HUES6 (cell line): ENCODE measurements at regions not wholly inside any gene's neighbourhood (a gene's known extent, or its start where the extent isn't known, plus 50 kb on each side); places are given as distances from the start of the nearest gene placed in this dataset.
"Not testable (repeated sequence)": the region's sequence is repeated elsewhere in the genome, so short reads cannot be mapped to it uniquely, and the experiment has no call there.

Experiments
- H3K27ac ChIP-seq: 2 replicates; pipeline ENCODE4 v1.7.0; 2013; ENCODE audit warnings: low read depth, mild to moderate bottlenecking, low read length, inconsistent platforms
- H3K27me3 ChIP-seq: 2 replicates; pipeline ENCODE4 v1.6.1; 2013; ENCODE audit warnings: low read length; ENCODE audit not compliant: control insufficient read depth, insufficient read depth
- H3K36me3 ChIP-seq: 2 replicates; pipeline ENCODE4 v1.6.1; 2013; ENCODE audit warnings: low read length; ENCODE audit not compliant: control insufficient read depth, insufficient read depth
- H3K4me1 ChIP-seq: 2 replicates; pipeline ENCODE4 v1.6.1; 2013; ENCODE audit warnings: low read length; ENCODE audit not compliant: control insufficient read depth, insufficient read depth
- H3K4me3 ChIP-seq: 2 replicates; pipeline ENCODE4 v1.5.1; 2013; ENCODE audit warnings: low read depth, low read length
- H3K9ac ChIP-seq: one replicate; pipeline ENCODE4 v1.6.1; 2013; ENCODE audit warnings: mild to moderate bottlenecking, low read length
- H3K9me3 ChIP-seq: 2 replicates; pipeline ENCODE4 v1.6.1; 2013; ENCODE audit warnings: low read depth, low read length; ENCODE audit not compliant: control insufficient read depth, insufficient read depth

DNA sequence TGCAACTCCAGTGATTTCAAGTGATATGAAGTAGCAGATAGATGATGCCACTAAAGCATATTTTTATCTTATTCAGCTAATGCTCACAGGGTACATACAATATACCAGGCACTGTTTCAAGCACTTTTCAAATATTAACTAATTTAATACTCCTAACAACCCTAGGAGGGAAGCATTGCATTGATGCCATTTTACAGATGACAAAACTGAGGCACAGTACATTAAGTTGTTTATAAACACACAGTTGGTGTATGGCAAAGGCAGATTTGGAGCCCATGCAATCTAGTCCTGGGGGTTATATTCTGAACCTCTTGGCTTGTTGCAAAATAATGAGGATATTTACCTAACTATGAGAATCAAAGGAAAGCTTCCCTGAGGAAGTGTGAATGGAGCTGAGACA lies 371.0 kb downstream of the SFMBT2 start:
- Histone ChIP-seq H3K4me3 (no peak overlapping the region), H3K9me3 (no peaks in the 10 kb centered on the region), H3K27ac (no peak overlapping the region), H3K9ac (no peak overlapping the region), H3K4me1 (no peaks in the 10 kb centered on the region), H3K36me3 (no peaks in the 10 kb centered on the region), H3K27me3 (no peaks in the 10 kb centered on the region)

DNA sequence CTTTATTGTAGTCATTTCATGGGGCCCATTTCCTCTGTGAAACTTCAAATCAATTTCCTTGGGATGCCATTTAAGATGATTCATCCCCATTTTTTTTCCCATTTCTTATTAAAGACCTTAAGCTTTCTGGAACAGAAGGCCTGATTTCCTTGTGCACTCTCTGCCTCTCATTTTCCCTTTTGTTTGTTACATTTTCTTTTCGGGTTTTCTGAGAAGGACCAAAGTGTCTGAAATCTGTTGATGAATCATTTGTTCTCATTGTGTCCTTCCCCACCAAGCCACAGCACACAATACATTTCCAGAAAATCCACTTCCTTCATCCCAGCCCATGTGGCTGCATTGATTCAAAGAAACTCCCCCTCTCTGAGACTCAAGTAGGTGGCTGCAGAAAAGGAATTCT lies 372.4 kb downstream of the SFMBT2 start:
- H3K9me3 ChIP-seq, result no peaks in the 10 kb centered on the region
- H3K36me3 ChIP-seq, result no peaks in the 10 kb centered on the region
- H3K4me3 ChIP-seq, result no peak overlapping the region
- no peak overlapping the region for H3K9ac ChIP-seq
- H3K27me3 ChIP-seq, result no peaks in the 10 kb centered on the region
- no peaks in the 10 kb centered on the region for H3K4me1 ChIP-seq
- H3K27ac ChIP-seq, result no peak overlapping the region

DNA sequence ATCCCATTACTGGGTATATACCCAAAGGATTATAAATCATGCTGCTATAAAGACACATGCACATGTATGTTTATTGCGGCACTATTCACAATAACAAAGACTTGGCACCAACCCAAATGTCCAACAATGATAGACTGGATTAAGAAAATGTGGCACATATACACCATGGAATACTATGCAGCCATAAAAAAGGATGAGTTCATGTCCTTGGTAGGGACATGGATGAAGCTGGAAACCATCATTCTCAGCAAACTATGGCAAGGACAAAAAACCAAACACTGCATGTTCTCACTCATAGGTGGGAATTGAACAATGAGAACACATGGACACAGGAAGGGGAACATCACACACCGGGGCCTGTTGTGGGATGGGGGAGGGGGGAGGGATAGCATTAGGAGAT lies 373.4 kb downstream of the SFMBT2 start:
- not testable (repeated sequence) for H3K4me3 ChIP-seq, H3K36me3 ChIP-seq, H3K27ac ChIP-seq, H3K27me3 ChIP-seq, H3K9ac ChIP-seq, H3K4me1 ChIP-seq, H3K9me3 ChIP-seq

DNA sequence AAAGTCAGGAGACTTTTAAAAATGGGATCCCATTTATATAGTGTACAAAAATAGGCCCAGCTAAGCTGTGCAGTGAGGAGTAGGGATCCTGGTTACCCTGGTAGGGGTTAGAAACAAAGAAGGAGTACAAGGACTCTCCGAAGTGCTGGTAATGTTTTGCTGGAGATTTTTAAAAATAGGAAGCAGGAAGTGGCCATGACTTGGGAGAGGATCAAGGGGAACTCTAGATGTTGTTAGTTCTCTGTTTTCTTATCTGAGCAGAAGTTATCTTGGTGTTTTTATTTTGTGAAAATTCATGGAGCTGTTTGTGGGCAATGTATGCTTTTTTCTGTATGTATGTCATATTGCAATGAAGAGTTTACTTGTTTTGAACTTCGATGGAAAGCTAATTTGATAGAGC lies 373.9 kb downstream of the SFMBT2 start:
- Histone ChIP-seq H3K9me3 (no peaks in the 10 kb centered on the region), H3K4me3 (no peak overlapping the region), H3K4me1 (no peaks in the 10 kb centered on the region), H3K27me3 (no peaks in the 10 kb centered on the region), H3K36me3 (no peaks in the 10 kb centered on the region), H3K27ac (no peak overlapping the region), H3K9ac (no peak overlapping the region)

DNA sequence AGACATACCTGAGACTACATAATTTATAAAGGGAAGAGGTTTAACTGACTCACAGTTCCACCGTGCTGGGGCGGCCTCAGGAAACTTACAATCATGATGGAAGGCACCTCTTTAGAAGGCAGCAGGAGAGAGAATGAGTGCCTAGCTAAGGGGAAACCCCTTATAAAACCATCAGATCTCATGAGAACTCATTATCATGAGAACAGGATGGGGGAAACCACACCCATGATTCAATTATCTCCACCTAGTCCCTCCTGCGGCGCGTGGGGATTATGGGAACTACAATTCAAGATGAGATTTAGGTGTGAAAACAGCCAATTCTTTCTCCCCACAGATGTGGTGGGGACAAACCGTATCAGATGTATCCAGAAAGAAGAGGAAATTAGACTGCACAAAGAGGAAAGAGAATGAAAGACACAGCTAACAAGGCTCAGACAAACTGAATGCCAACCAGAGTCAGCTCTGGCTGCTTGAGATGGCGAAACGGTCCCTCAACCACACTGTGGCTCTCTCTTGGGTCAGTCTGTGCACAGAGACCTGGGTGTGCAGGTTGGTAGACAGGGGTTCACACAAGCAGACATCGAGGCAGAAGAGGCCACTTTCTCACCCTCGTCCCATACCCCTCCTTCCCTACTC lies 375.6 kb downstream of the SFMBT2 start:
- Histone ChIP-seq H3K27me3 (no peaks in the 10 kb centered on the region), H3K4me1 (no peaks in the 10 kb centered on the region), H3K36me3 (no peaks in the 10 kb centered on the region), H3K9me3 (no peaks in the 10 kb centered on the region), H3K27ac (no peak overlapping the region), H3K9ac (no peak overlapping the region), H3K4me3 (no peak overlapping the region)

DNA sequence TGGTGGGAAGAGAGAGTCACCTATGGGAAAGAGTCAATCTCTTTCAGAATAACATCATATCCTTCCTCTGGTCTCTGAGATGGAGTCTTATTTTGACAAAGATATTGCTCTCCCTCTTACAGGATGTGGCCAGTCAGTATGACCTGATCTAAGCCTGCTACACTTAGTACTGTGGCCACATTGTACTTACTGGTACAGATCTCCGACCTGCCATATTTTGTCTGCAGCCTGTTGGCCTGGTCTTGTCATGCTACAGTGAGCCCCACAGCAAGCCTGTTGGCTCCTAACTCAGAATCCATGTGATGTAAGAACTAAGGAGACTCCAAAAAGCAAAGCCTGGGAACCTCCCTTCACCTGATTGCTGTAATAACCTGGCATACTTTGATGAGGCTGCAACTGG lies 377.8 kb downstream of the SFMBT2 start:
- H3K4me3 ChIP-seq, result no peak overlapping the region
- H3K4me1 ChIP-seq, result no peaks in the 10 kb centered on the region
- H3K27ac ChIP-seq, result no peak overlapping the region
- H3K9me3 ChIP-seq, result no peaks in the 10 kb centered on the region
- H3K9ac ChIP-seq, result no peak overlapping the region
- no peaks in the 10 kb centered on the region for H3K27me3 ChIP-seq
- no peaks in the 10 kb centered on the region for H3K36me3 ChIP-seq

DNA sequence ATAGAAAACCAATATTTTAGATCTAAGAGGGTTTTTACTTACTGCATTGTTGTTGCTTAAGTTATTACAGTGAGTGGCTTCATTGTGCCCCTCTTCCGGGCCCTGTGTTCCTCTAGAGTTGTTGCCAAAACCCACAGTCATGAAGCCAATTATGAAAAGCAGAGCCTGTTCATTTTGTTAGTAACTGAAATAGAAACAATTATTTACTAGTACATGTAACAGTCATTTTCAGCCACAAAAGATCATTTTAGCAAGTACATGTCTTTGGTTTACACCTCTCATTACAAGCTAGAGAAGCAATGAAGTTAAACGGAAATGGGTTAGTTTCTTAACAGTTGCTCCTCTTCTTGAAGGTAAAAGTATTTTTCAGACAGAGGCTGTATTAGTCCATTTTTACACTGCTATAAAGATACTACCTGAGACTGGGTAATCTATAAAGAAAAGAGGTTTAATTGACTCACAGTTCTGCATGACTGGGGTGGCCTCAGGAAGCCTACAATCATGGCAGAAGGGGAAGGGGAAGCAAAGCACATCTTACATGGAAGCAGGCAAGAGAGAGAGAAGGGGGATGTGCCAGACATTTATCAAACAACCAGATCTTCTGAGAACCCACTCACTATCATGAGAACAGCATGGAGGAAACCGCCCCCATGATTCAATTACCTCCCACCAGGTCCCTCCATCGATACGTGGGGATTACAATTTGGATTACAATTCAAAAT lies 380.5 kb downstream of the SFMBT2 start:
- Histone ChIP-seq H3K4me3 (no peak overlapping the region), H3K36me3 (no peaks in the 10 kb centered on the region), H3K27ac (no peak overlapping the region), H3K27me3 (no peaks in the 10 kb centered on the region), H3K9me3 (no peaks in the 10 kb centered on the region), H3K4me1 (no peaks in the 10 kb centered on the region), H3K9ac (no peak overlapping the region)

DNA sequence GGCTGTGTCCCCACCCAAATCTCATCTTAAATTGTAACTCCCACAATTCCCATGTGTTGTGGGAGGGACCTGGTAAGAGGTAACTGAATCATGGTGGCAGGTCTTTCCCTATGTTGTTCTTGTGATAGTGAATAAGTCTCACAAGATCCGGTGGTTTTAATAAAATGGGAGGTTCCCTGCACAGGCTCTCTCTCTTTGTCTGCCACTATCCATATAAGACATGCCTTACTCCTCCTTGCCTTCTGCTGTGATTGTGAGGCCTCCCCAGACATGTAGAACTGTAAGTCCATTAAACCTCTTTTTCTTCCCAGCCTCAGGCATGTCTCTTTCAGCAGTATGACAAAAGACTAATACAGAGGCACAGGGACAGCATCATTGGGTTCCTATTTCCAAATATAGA lies 381.2 kb downstream of the SFMBT2 start:
- Histone ChIP-seq H3K9me3 (no peaks in the 10 kb centered on the region), H3K27me3 (no peaks in the 10 kb centered on the region), H3K36me3 (no peaks in the 10 kb centered on the region), H3K4me3 (no peak overlapping the region), H3K9ac (no peak overlapping the region), H3K27ac (no peak overlapping the region), H3K4me1 (no peaks in the 10 kb centered on the region)

DNA sequence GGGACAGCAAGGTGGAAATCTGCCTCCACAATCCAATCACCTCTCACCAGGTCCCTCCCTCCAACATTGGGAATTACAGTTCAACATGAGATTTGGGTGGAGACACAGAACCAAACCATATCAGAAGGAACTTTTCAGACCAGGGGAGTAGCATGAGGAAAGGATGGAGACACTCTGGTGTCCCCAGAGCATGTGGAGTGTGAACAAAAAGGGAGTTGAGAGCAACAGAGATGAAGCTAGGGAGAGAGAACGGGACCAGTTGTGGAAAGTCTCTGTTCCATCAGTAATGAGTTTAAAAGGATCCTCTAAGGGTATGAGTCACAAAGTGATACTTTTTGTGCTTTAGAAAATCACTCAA lies 382.0 kb downstream of the SFMBT2 start:
- H3K27me3 ChIP-seq, result no peaks in the 10 kb centered on the region
- no peak overlapping the region for H3K27ac ChIP-seq
- H3K4me3 ChIP-seq, result no peak overlapping the region
- H3K9ac ChIP-seq, result no peak overlapping the region
- no peaks in the 10 kb centered on the region for H3K4me1 ChIP-seq
- H3K9me3 ChIP-seq, result no peaks in the 10 kb centered on the region
- no peaks in the 10 kb centered on the region for H3K36me3 ChIP-seq

DNA sequence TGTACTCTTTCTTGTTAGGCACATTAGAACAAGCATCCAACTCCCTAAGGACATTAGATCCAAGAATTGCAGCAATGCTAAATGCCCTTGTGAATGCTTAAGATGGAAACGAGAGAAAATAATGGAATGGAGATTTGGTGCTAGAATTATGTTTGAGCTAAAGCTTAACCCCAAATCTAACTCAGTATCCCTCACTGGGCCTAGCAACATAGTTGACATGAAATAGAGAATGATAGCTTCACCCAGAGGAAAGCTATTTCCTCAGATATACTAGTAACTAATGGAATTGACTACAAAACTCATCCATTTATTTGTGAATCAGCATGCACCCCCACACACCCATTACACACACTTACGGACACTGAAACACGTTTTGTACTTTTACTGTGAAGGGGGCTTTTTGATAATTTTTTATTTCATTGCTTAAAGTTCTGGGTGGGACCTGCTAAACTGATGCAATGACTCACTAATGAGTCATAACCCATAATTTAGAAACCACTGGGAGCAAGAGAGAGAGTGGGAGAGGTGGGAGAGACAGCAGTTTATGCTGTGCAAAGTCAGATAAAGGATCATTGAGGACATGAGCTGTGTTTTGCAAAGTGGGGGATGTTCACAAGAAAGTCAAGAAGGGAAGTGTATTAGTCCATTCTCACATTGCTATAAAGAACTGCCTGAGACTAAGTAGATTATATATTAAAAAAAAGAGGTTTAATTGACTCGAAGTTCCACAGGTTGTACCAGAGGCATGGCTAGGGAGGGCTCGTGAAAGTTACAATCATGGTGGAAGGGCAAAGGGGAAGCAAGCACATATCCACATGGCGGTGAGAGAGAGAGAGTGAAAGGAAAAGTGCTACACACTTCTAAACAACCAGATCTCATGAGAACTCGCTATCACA lies 382.7 kb downstream of the SFMBT2 start:
- Histone ChIP-seq H3K27me3 (no peaks in the 10 kb centered on the region), H3K9me3 (no peaks in the 10 kb centered on the region), H3K4me3 (no peak overlapping the region), H3K27ac (no peak overlapping the region), H3K36me3 (no peaks in the 10 kb centered on the region), H3K9ac (no peak overlapping the region), H3K4me1 (no peaks in the 10 kb centered on the region)

DNA sequence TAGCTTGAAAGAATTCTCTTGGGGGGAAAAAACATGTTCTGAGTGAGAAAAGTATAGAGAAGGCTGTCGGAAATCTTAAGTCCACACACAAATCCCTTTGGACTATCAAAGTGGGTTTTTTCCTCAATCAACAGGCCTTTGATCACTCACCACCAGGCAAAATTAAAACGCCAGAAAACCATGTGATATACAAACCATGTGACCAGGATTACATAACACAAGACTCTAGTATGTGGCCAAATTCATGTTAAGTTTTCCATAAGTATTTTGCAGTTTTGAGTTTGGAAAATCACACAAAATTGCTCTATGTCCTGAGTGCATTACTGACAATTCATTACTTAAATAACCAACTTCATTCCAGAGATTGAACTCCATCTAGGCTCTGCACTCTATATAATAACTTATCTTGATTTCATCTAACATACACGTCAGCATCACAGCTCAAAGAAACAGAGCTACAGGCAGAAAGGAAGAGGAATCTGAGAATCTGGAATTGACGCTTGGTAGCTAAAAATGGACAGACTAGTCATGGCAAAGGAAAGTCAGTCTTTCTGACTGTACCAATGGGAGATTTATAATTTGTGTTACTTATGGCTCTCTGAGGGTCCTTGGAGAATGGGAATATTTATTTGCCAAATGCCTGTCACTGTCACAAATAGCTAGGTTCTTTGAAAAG lies 383.5 kb downstream of the SFMBT2 start:
- H3K4me3 ChIP-seq, result no peak overlapping the region

More for the DNA sequence above, 383.5 kb downstream of the SFMBT2 start:
- Histone ChIP-seq H3K9me3 (no peaks in the 10 kb centered on the region), H3K27ac (no peak overlapping the region), H3K36me3 (no peaks in the 10 kb centered on the region), H3K4me1 (no peaks in the 10 kb centered on the region), H3K27me3 (no peaks in the 10 kb centered on the region), H3K9ac (no peak overlapping the region)
